GM19463 (cell line): ENCODE measurements at regions not wholly inside any gene's neighbourhood (a gene's known extent, or its start where the extent isn't known, plus 50 kb on each side); places are given as distances from the start of the nearest gene placed in this dataset.

Source experiments
- ATAC-seq: cut with Tn5 transposase; IDR thresholded peaks from one replicate; pipeline ENCODE4 v1.9.1; 2021; ENCODE audit warnings: mild to moderate bottlenecking, moderate library complexity; ENCODE audit not compliant: unreplicated experiment

DNA sequence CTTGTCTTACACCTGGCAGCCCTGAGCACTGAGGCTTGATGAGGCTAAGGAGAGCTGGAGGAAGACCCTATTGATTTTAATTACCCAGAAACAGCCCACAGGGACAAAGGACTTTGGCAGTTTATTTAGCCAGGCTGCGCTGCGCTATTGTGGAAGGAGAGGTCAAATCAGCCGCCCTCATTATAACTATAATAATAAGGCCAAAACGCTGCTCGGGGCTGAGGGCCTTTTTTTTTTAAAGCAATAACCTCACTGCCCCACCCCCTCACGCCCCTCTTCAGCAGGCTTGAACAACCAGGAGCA, 60.6 kb upstream of the NKX1-1 start:
- ATAC-seq = no peak

DNA sequence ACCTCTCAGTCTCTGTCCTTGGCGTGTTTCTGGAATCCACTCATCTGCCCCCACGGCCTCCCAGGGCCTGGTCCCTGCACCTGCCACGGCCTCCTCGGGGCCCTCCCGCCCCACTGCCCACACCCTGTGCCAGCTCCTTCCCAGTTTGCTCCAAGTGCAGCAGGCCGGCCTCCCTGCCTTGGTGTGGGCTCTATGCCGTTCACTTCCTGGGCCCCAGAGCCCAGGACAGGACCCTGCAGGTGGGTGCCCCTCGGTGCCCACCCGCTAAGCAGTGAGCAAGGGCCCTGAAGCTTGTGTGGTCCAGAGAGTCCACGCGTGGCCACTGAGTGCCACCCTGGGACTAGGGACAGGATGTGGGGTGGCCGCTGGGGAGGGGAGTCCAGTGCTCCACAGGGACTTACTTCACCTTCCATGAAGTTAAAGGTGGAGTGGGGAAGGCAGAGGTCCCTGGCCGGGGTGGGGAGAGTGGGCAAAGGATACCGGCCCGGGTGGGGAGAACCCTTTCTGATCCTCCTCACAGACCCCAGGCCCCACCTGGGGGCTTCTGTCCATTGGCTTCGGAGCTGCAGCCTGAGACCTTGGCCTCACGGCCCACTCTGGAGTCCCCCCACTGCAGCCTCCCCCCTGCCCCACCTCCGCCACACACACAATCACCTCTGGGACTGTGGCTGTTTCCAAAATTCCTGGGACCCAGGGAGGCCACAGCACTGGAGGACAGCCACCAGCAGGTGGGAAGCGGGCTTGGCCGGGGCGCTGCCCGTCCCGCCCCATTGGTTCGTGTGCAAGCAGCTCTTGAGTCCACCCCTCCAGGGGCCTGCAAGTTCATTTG, 60.0 kb upstream of the NKX1-1 start:
- ATAC-seq = no peak

DNA sequence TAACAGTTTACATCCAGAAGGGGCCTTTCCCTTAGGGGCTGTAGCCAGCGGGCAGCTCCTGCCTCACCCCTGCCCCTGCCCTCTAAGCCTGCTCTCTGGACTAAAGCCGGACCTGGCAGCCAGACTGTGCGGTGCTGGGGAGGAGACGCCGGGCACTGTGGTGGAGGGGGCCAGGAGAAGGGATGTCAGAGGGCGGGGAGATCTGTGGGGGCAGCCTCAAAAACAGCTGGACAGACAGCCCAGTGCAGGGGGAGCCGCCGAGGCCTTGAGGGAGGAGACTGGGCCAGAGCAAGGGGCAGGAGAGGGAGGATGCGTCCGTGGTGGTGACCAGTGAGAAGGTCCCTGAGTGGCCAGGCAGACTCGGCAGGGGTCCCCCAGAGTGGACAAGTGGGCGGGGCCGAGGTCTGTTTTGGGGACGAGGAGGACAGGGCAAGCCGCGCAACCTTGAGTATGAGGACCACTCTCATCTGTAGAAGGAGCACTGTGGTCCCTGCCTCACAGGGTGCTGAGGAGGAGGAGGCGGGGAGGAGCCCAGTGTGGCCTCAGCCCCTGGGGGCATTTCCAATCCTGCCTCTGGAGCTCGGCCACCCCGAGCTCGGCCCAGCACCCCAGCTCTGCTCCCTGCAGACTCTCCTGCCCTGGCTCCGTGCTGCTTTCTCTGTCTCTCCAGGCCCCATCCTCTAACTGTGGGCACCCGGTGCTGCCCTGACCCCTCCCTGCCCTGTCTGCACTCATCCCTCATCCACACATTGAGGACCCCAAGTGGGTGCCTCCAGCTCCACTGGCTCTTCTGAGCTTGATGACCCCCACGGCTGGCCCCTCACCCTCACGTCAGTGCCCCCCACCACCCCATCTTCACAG, 59.2 kb upstream of the NKX1-1 start:
- no peak for ATAC-seq

DNA sequence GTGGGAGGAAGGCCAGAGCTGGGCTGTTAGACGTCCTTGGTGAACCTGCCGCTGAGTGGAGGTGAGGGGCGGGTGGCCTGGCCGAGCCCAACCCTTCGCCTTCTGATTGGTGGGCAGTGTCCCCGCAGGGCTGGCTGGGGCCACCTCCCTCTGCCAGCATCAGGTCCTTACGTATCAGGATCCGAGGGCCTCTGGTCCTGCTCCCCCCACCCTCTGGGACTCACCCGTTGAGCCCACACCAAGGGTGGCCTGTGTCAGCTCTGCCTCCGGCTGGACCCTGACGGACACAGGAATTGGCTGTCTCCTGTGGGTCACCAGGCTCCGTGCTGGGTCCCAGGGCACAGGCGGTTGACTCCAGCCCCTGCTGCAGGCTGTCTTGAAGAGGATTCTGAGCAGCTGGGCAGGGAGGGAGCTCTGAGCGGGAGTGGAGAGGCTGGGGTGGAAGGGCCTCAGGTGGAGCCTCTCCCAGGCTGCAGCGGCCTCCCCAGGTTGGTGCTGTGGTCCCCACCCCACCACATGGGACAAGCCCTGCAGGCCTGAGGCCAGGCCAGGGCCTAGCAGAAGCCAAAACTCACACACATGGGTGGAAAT, 58.4 kb upstream of the NKX1-1 start:
- no peak for ATAC-seq

DNA sequence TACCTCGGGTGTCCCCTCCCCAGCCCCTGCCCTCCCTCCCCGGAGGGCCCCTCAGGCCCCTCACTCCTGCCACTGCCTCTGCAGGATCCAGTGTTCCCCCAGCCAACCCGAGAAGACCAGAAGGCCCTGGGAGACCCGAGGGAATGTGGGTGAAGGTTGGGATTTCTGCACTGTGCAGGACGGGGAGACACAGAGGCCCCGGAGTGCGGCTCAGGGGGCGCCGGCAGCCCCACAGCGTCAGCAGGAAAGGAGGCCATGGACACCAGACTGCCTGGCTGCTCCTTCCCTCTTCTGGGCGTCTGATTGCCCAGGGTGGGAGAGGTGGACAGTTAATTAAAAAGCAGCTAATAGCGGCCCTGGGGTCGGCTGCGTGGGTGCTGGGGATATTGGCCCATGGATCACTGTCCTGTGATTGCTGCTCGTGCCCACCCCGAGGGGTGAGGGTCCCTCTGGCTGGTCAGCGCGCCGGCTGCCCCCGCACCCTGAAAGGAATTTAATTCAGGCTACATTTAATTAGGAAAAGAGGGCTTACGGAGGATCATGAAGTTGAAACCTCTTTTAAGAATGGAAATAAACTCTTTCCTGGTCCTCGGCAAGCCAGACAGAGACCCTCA, 57.8 kb upstream of the NKX1-1 start:
- ATAC-seq = no peak

DNA sequence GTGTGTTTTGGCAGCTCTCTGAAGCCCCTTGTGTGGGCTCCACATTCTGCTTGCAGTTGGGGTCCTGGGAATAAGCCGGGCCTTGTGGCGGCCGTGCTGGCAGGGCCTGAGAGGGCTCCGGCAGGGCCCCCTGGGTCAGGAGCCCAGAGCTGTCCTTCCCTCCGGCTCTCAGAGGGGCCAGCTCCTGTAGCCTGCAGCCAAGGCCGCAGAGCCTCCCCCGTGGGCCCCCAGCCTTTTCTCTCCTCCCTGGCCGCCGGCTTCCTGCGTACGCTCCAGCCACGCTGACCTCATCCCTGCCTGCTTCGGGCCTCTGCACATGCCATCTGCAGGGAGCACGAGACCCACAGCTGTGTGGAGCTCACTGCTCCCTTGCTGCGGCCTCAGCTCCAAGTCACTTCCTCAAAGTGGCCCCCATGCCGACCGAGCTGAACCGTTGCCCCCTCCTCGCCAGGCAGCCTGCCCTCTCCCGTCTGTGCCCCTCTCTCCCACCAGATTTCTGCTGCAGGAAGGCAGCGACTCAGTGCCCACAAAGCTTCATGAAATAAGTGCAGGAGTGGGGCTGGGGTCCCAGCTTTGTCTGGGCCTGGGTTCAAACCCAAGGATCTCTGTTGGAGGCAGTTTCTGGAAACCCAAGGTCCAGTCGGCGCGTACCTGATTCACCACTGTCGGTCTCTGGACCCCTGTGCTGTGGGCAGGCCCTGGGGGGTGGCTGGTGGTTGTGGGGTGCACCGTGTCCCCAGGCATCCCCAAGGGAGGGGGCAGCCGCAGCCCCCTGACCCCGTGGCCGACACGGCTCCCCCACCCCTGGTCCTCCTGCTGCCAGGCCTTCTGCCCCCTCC, 57.1 kb upstream of the NKX1-1 start:
- ATAC-seq = no peak

DNA sequence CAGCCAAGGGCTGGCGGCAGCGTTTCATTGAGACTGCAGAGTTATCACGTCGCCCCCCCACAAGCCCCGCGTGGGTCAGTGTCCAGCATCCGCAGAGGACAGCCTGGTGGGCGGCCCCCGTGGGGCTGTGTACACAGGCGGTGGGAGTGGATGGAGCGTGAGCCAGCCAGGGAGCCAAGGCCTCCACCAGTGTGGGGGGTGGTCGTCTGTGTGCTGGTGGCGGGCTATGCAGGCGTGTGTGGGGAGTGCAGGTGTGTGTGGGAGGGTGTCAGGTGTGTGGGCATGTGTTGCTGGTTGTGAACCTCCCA, 56.5 kb upstream of the NKX1-1 start:
- ATAC-seq = no peak

DNA sequence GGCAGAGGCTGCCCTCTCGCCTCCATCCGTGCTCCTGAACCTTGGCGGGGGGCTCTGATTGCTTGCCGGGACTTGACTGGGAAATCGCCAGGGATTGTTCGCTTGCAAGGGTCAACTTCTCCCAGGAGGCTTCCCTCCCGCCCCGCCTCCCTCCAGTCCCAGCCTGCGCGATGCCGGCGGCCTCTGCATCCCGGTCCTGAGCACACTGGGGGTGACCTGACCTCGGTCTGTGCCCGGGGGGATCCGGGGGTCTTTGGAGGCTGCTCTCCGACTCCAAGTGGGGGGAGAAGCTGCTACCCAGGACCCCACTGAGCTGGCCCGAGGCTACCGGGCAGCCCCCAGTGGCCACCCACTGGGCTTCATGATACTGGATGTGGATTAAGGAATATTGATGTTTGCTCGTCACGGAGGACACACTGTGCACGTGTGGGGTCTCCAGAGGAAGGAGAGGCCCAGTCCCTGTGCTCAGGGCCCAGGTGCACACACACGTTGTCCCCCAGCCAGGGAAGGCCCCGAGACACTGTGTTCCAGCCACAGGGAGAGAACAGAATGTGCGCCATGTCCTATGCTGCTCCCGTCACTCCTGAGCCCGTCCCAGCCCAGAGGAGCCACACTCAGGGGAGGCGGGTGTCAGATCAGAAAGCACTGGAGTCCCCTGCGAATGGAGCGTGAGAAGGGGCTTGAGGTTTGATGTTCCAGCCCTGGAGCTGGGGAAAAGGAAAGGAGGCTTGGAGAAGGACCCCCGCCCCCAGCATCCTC, 55.9 kb upstream of the NKX1-1 start:
- ATAC-seq = no peak

DNA sequence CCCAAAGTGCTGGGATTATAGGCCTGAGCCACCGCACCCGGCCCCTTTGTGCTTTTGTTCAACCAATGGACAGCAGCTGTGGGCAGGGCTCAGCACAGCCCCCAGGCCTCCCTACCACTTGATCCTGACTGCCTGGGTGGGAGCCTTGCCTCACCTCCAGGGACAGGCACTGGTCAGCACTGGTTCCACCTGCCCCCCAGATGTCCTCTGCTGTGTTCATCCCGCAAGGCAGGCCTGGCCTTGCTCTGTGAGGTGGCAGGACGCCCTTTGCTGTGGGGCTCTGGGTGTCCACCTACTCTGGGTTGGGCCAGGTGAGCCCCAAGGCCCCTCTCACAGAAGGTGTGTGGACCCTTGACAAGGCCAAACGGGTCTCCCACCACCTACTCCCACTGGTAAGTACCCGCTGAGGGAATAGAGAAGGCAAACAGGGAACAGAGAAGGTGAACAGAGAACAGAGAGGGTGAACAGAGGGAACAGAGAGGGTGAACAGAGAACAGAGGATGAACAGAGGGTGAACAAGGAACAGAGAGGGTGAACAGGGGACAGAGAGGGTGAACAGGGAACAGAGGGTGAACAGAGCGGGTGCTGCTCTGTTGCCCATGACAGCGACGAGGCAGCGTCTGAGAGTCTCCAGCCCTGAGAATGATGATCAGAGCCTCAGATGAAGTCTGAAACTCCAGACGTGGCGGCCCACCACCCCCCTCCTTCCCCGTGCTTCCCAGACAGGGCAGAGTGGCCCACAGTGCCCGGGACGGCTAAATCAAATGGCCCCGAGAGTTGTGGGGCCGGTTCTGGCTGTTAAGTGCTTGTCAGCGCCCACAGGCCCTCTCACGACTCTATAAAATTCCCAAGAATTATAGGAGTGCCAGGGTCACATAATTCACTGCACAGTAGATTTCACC, 55.0 kb upstream of the NKX1-1 start:
- ATAC-seq = no peak

DNA sequence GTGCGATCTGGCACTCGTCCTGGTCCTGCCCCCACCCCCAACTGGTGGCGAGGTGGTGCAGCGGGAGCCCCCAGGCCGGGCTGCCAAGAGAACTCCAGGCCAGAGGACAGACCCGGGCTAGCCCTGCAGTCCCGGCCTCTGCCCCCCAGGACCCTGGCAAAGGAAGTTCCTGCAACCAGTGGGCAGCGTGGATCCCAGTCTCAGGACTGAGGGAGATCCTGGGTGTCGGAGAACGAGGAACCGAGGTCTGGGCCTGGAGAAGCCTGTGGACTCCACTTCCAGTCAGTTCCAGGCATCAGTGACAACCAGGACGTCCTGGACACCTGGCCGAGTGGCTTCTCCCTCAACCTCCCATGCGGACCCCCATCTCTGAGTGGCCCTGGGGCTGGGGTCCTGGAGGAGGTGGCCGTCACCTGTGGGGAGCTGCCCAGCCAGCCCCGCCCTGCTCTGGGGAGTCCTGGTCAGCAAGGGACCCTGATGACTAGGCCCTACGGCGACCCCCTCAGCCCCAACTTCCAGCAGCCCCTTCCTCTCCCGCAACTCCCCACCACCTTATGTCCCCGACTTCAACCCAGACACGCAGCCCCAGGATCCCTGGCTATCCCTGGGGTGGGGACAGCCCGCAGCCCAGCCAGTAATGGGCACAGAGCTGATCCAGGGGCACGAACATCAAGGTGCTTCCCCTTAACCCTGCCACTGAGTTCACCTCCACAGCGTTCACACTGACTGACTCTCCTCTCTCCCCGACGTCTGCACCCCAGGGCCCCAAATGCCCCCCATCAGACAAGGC, 53.7 kb upstream of the NKX1-1 start:
- no peak for ATAC-seq

DNA sequence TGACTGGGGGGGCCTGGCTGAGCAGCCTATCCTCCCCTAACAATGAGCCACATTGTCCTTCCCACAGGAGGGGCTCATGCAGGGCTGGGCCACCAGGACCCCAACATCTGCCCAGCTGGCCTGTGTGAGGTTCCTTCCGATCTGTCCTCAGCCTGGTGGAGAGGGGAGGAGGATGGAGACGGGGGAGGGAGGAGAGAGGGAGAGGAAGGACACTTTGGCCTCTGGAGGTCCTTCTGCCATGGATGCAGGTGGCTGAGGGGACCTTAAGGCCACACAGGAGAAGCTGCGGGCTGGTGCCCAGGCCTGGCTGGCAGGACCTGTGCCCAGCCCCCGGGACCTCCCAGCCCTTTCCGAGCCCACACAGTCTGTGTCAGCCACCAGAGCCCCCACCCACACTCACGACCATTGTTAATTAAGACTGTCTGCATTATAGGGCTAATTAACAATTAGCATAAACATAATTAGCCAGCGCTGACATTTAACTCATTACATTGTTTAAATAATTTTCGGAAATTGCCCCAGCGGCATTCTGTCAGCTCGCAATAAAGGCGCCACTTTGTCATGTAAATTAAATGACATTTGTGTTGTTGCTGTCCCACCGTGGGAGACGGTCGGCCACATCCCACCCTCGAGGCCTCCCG, 53.0 kb upstream of the NKX1-1 start:
- ATAC-seq = no peak

DNA sequence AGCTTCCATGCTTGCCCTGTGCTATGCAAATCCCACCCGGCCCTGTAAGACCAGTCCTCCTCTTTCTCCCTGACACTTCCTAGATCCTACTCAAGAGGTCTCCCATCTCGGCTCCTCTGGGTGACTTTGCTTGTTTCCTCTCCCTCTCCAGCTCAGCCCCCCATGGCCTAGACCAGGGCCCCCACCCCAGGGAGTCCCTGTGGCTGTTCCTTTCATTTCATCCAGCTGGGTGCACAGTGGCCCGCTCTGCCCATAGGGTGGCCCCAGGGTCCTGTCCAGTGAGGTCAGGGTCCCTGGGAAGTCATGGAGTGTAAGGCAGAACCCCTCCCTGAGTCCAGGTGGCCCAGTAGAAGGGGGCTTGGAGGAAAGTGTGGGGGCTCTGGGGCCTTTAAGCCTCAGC, 52.3 kb upstream of the NKX1-1 start:
- no peak for ATAC-seq
